ENCODE measurements at regions not wholly inside any gene's neighbourhood (a gene's known extent, or its start where the extent isn't known, plus 50 kb on each side); places are given as distances from the start of the nearest gene placed in this dataset.

DNA sequence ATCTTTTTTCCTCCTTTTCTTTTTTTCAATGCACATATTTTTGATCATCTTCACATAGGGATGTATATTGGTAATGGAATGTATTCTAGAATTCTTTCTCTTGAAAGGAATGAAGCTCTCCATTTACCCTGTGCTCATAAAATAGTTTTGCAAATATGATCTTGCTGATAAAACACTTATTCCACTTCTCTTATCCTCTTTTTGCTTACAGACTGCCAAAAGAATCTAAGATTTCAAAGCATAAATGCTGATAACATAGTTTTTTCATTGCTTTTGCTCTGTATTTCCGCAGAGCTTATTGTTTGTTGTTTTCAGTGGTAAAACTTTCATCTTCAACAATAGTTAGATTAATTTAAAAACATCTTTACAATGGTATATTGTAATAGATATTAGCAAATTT, 350.5 kb downstream of the PAX1 start:
- in situ Hi-C loops (cut with MboI), result no loop called here
- ChIA-PET POLR2A (no interaction called here), CTCF (ENCODE audit: low intra/inter-chr PET ratio) (no interaction called here)
- H3K4me2 ChIP-seq (ENCODE audit: insufficient read depth, low read length), result no peak overlapping the region
- no peak for ATAC-seq
- no peak overlapping the region for H3K4me3 ChIP-seq
- H3K27ac ChIP-seq (ENCODE audit: extremely low read depth, low read depth, low read length), result no peak overlapping the region
- intact Hi-C loops (cut with micrococcal nuclease), result no loop called here
- TF ChIP-seq ZNF311 (CRISPR knock-in tag; IDR thresholded peaks at IDR 0.05) (no peak), HMG20B (CRISPR knock-in tag; IDR thresholded peaks at IDR 0.05) (no peak), ZNF740 (CRISPR knock-in tag; IDR thresholded peaks at IDR 0.05) (no peak), ZNF740 (tag; IDR thresholded peaks at IDR 0.05) (no peak), KLF1 (tag; IDR thresholded peaks at IDR 0.05) (no peak), CCNT2 (IDR thresholded peaks at IDR 0.05; ENCODE audit: borderline replicate concordance, extremely low read depth, insufficient read length, low read depth, low read length) (no peak), PYGO2 (tag; IDR thresholded peaks at IDR 0.05) (no peak), GATA2 (CRISPR knock-in tag; IDR thresholded peaks at IDR 0.05) (no peak), GATAD2B (IDR thresholded peaks at IDR 0.05; ENCODE audit: borderline replicate concordance) (no peak), ZNF79 (CRISPR knock-in tag; IDR thresholded peaks at IDR 0.05; ENCODE audit: low read depth) (no peak), KAT2B (IDR thresholded peaks at IDR 0.05; ENCODE audit: low read depth, low read length) (no peak), ZSCAN29 (IDR thresholded peaks at IDR 0.05) (no peak)
- TF ChIP-seq, protein P1, sequence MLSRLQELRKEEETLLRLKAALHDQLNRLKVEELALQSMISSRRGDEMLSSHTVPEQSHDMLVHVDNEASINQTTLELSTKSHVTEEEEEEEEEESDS (CRISPR knock-in tag; IDR thresholded peaks at IDR 0.05), result no peak
- TF ChIP-seq, protein P2, sequence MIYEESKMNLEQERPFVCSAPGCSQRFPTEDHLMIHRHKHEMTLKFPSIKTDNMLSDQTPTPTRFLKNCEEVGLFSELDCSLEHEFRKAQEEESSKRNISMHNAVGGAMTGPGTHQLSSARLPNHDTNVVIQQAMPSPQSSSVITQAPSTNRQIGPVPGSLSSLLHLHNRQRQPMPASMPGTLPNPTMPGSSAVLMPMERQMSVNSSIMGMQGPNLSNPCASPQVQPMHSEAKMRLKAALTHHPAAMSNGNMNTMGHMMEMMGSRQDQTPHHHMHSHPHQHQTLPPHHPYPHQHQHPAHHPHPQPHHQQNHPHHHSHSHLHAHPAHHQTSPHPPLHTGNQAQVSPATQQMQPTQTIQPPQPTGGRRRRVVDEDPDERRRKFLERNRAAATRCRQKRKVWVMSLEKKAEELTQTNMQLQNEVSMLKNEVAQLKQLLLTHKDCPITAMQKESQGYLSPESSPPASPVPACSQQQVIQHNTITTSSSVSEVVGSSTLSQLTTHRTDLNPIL (CRISPR knock-in tag; IDR thresholded peaks at IDR 0.05), result no peak
- no peak for FAIRE-seq
- 0% methylated on average over 1 of the region's 1 CpG for WGBS (ENCODE audit: insufficient coverage, low coverage, missing lambda C conversion rate)
- no peaks in the 10 kb centered on the region for H3K27me3 ChIP-seq (ENCODE audit: control insufficient read depth in 2 of 2, insufficient read depth in 2 of 2, low read length in 2 of 2)
- no peaks in the 10 kb centered on the region for H3K36me3 ChIP-seq (ENCODE audit: control insufficient read depth, insufficient read depth, low read length)
- DNase-seq (ENCODE audit: extremely low read depth in 1 of 4, low spot score in 3 of 4), result no peak
- no peaks in the 10 kb centered on the region for H3K4me1 ChIP-seq (replicated peaks in 1 of 2; ENCODE audit: control insufficient read depth in 2 of 2, insufficient read depth in 2 of 2, low read length in 2 of 2)
- H3K79me2 ChIP-seq (ENCODE audit: control insufficient read depth, insufficient read depth, low read length), result no peaks in the 10 kb centered on the region
- H3K9ac ChIP-seq (ENCODE audit: insufficient read depth in 1 of 2, low read depth in 2 of 2, low read length in 2 of 2), result no peak overlapping the region
- H3K9me1 ChIP-seq (ENCODE audit: control insufficient read depth, insufficient read depth, low read length), result no peaks in the 10 kb centered on the region
- no peak overlapping the region for H2AFZ ChIP-seq (ENCODE audit: low read depth, low read length)
- BruUV-seq (replicated peaks), result no TSS peak
- no peaks in the 10 kb centered on the region for H4K20me1 ChIP-seq (replicated peaks; ENCODE audit: control insufficient read depth, insufficient read depth, low read length)
- no peaks in the 10 kb centered on the region for H3K9me3 ChIP-seq (replicated peaks; ENCODE audit: control insufficient read depth, insufficient read depth, low read depth, low read length)

Measured in K562 (cell line).